GM12878 (cell line): ENCODE measurements at regions not wholly inside any gene's neighbourhood (a gene's known extent, or its start where the extent isn't known, plus 50 kb on each side); places are given as distances from the start of the nearest gene placed in this dataset.

ENCODE experiments used
- ATAC-seq: fragments of 200-7000 bp; cut with Tn5 transposase; 3 replicates; pipeline ENCODE4 v1.9.1; 2020; ENCODE audit warnings: mild to moderate bottlenecking, moderate library complexity
- BruUV-seq: library from RNA; stranded (reverse); fragments of 400-500 nt; replicated peaks from 2 replicates; lab custom pipeline; 2021; lab: Mats Ljungman, UMichigan
- CTCF ChIA-PET: fragments of 300-600 bp; sonication (Branson Sonifier 250); formaldehyde crosslinking; extraction: SDS; loops from one replicate; lab custom pipeline; 2021; ENCODE audit warnings: inconsistent platforms; lab: Yijun Ruan, JAX
- POLR2A ChIA-PET: fragments of 350-600 bp; formaldehyde crosslinking; extraction: SDS; loops from one replicate; lab custom pipeline; 2021; ENCODE audit warnings: inconsistent platforms; lab: Charles Lee
- RAD21 ChIA-PET: fragments of 300-600 bp; sonication (Branson Sonifier 250); formaldehyde crosslinking; loops from one replicate; lab custom pipeline; 2023; ENCODE audit warnings: antibody characterized with exemption; ENCODE audit not compliant: unreplicated experiment; lab: Charles Lee
- SMC1A ChIA-PET: fragments of 300-600 bp; sonication (Branson Sonifier 250); formaldehyde crosslinking; loops from one replicate; lab custom pipeline; 2023; ENCODE audit not compliant: unreplicated experiment, uncharacterized antibody; lab: Charles Lee
- DNase-seq: peaks from one replicate; pipeline ENCODE4 v3.0.0-alpha.2; 2011; ENCODE audit warnings: low read depth, low spot score
- FAIRE-seq: peaks from 3 replicates; lab custom pipeline; 2011; peaks lifted over from hg19 to GRCh38; lab: Jason Lieb, UNC
- H2AFZ ChIP-seq: 2 replicates; pipeline ENCODE4 v1.6.0; 2011; ENCODE audit warnings: low read depth, low read length, control low read depth; ENCODE audit not compliant: control insufficient read depth
- H3K27ac ChIP-seq: 2 replicates; pipeline ENCODE4 v1.5.1; 2011; ENCODE audit warnings: control low read depth; ENCODE audit not compliant: control insufficient read depth, insufficient read depth
- H3K27me3 ChIP-seq, 2 experiments: replicated peaks in 1 of 2; 2 replicates each; pipeline versions ENCODE4 v1.6.0 to v1.6.1; 2011; ENCODE audit warnings: low read length in 1 of 2; ENCODE audit not compliant: control insufficient read depth in 2 of 2, insufficient read depth in 2 of 2
- H3K36me3 ChIP-seq, 2 experiments: 2 replicates each; pipeline ENCODE4 v1.5.1; 2011; ENCODE audit warnings: low read length in 1 of 2; ENCODE audit not compliant: control insufficient read depth in 2 of 2, insufficient read depth in 2 of 2
- H3K4me1 ChIP-seq: 2 replicates; pipeline ENCODE4 v1.6.1; 2011; ENCODE audit warnings: mild to moderate bottlenecking, low read length, moderate library complexity, mixed read lengths; ENCODE audit not compliant: control insufficient read depth, insufficient read depth
- H3K4me2 ChIP-seq: 2 replicates; pipeline ENCODE4 v1.6.0; 2011; ENCODE audit warnings: control low read depth; ENCODE audit not compliant: control insufficient read depth, insufficient read depth
- H3K4me3 ChIP-seq: fragments of 200-600 bp; sonication (generic); 2 replicates; pipeline ENCODE4 v1.5.1; 2016
- H3K79me2 ChIP-seq: 2 replicates; pipeline ENCODE4 v1.6.0; 2011; ENCODE audit warnings: low read length; ENCODE audit not compliant: control insufficient read depth, insufficient read depth
- H3K9ac ChIP-seq: 2 replicates; pipeline ENCODE4 v1.8.0; 2011; ENCODE audit warnings: low read length, control low read depth, mixed read lengths; ENCODE audit not compliant: control insufficient read depth, insufficient read depth
- H3K9me3 ChIP-seq: replicated peaks from 3 replicates; pipeline ENCODE4 v1.5.1; 2011; ENCODE audit warnings: mild to moderate bottlenecking, low read length; ENCODE audit not compliant: control insufficient read depth, insufficient read depth
- H4K20me1 ChIP-seq: 2 replicates; pipeline ENCODE4 v1.6.0; 2011; ENCODE audit not compliant: control insufficient read depth, insufficient read depth
- HCFC1 ChIP-seq: fragments of 150-350 bp; IDR thresholded peaks from 2 replicates; pipeline ENCODE4 v1.6.1; 2014; ENCODE audit warnings: low read length
- KDM1A ChIP-seq: fragments of 200-600 bp; sonication (generic); IDR thresholded peaks from 2 replicates; pipeline ENCODE4 v1.6.1; 2016; ENCODE audit warnings: borderline replicate concordance
- POLR2A ChIP-seq: IDR thresholded peaks from 2 replicates; pipeline ENCODE4 v1.6.1; 2011; ENCODE audit warnings: low read depth, mild to moderate bottlenecking, low read length
- RCOR1 ChIP-seq: conservative IDR thresholded peaks from 2 replicates; pipeline ENCODE4 v1.6.1; 2012; ENCODE audit warnings: low read depth, low read length, improper control_type of control experiment
- SP1 ChIP-seq: IDR thresholded peaks from one replicate; pipeline ENCODE4 v1.6.1; 2011; ENCODE audit warnings: low read depth, low read length
- SRF ChIP-seq, 2 experiments: IDR thresholded peaks; 2 replicates each; pipeline ENCODE4 v1.6.1; 2011; ENCODE audit warnings: low read depth in 2 of 2, low read length in 2 of 2, mild to moderate bottlenecking in 1 of 2, moderate library complexity in 1 of 2
- TARDBP ChIP-seq: IDR thresholded peaks from 2 replicates; pipeline ENCODE4 v1.6.1; 2016; ENCODE audit warnings: borderline replicate concordance
- ZBTB40 ChIP-seq: fragments of 450-650 bp; IDR thresholded peaks from 2 replicates; pipeline ENCODE4 v1.6.1; 2016; ENCODE audit warnings: mild to moderate bottlenecking, moderate library complexity, borderline replicate concordance
- in situ Hi-C: fragments of 300-500 bp; cut with MboI; formaldehyde crosslinking; loops from 9 replicates; pipeline ENCODE4 v1.14.3; 2018; ENCODE audit warnings: mixed read lengths
- intact Hi-C: fragments of 100-400 bp; cut with micrococcal nuclease; formaldehyde crosslinking; loops from one replicate; pipeline ENCODE4 v1.14.2; 2022; ENCODE audit not compliant: unreplicated experiment

GRCh38 chr3:118511402-118511801 is 523.2 kb downstream of the IGSF11 start:
- Histone ChIP-seq H3K27me3 (no peaks in the 10 kb centered on the region), H3K27ac (no peak overlapping the region), H3K4me2 (no peak overlapping the region), H3K79me2 (no peaks in the 10 kb centered on the region), H3K4me1 (no peaks in the 10 kb centered on the region), H3K36me3 (no peaks in the 10 kb centered on the region), H3K4me3 (no peak overlapping the region), H4K20me1 (no peaks in the 10 kb centered on the region), H2AFZ (no peak overlapping the region)
- ChIA-PET RAD21 (interaction anchor here (0.6 kb wide), 1 partner anchor 806 kb away, joined by 3 read pairs; no protein-coding TSS in a partner anchor), CTCF (interaction anchor here (0.6 kb wide), 1 partner anchor 76 kb away, joined by 4 read pairs; no protein-coding TSS in a partner anchor), POLR2A (interaction anchor here (1.6 kb wide), 1 partner anchor 9 kb away, joined by 3 read pairs; no protein-coding TSS in a partner anchor)
- FAIRE-seq (no peak), DNase-seq (no peak), ATAC-seq (no peak)
- BruUV-seq: no TSS peak
- intact Hi-C loops: no loop called here
- TF ChIP-seq POLR2A (no peak), TARDBP (no peak), KDM1A (no peak), ZBTB40 (no peak), HCFC1 (no peak), SRF (IDR thresholded peaks at IDR 0.05; ENCODE audit: low read depth in 2 of 2, low read length in 2 of 2) (no peak), RCOR1 (no peak), SP1 (no peak)
- TF ChIP-seq, all 136 proteins: peak for 0
- in situ Hi-C loops: no loop called here
- SMC1A ChIA-PET: interaction anchor here (0.8 to 2.7 kb wide), 2 partner anchors 14 to 17 kb away, joined by 3 to 6 read pairs; no protein-coding TSS in a partner anchor
- H3K9me3 ChIP-seq: no peaks in the 10 kb centered on the region
- no peak overlapping the region for H3K9ac ChIP-seq
